NCI-H345 treated with DMSO at 0.1 percent for 48 hours (cell line): ENCODE measurements at regions not wholly inside any gene's neighbourhood (a gene's known extent, or its start where the extent isn't known, plus 50 kb on each side); places are given as distances from the start of the nearest gene placed in this dataset.
"Not testable (repeated sequence)": the region's sequence is repeated elsewhere in the genome, so short reads cannot be mapped to it uniquely, and the experiment has no call there.

Source experiments
- DNase-seq: peaks from one replicate; lab custom pipeline; 2025; ENCODE audit not compliant: unreplicated experiment; lab: John Stamatoyannopoulos, UW

DNA sequence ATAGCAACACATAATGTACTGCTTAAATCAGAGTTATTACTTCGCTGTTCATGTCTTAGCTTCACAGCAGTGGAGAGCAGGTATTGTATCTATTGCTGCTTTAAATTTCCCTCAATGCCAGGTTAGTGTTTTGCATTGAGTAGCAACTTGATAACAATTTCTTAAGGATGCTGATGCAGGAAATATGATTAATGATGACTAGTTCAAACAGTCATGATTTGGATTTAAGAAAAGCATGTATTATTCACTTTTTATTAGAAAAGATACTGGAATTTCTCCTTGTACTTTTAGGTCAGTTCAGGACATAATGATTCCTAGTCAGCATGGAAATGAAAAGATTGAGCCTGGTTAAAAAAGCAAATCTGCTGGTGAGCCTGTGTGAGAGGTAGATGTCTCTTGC lies 67.2 kb upstream of the ARHGAP29 start:
- no peak for DNase-seq

DNA sequence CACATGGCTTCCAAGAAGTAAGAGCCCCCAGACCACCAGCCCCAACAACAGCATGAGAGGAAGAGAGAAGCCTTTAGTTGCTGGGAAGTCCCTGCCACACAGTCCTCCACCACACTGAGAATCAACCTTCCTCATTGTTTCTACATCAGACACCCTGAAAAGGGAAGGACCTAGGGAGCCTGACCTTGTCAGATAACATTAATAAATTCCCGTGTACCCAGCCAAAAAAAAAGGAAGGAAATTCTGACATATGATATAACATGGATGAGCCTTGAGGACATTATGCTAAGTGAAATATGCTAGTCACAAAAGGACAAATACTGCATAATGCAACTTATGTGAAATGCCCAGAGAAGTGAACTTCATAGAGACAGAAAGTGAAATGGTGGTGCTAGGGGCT lies 65.6 kb upstream of the ARHGAP29 start:
- no peak for DNase-seq

DNA sequence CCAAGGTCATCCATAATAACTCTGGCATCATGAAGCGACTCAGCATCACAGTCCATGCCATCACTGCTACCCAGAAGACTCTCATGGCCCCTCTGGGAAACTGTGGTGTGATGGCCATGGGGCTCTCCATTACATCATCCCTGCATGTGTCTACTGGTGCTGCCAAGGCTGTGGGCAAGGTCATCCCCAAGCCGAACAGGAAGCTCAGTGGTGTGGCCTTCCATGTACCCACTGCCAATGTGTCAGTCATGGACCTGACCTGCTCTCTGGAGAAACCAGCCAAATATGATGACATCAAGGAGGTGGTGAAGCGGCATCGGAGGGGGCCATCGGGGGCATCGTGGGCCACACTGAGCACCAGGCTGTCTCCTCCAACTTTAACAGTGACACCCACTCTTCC lies 65.1 kb upstream of the ARHGAP29 start:
- DNase-seq = no peak

DNA sequence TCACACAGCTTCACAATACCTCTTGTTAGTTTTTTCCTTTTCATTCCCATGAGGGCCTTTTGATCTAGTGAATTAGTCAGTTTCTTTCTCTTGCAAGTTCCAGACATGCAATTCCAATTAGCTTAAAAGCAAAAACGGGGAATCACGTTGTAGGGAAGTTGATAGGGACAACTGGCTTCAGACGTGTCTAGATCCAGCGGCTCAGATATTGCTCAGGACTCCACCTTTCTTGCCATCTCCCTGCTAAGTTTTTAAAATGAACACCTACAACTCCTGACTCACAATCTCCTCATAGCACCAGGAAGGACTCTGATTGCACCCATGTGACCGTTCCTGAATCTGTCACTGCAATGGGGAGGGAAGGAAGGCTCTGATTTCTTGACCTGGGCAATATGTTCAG lies 63.8 kb upstream of the ARHGAP29 start:
- no peak for DNase-seq

DNA sequence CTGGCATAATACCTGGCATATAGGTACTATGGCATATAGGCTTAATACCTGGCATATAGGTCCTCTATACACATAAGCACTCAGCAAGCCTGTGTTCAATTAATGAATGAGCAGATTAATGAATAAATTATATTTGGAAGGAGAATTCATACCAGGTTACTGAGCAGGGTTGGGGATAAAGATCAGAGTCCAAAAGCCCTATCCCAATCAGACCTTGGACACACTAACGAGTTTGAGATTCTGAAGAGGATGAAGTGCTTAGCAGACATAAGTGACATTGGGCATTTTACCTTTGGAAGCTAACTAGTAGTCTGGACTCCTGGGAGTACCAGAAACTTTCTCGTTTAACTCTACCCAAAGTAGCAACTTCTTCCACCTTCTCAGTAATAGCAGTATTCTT lies 63.3 kb upstream of the ARHGAP29 start:
- DNase-seq = no peak

DNA sequence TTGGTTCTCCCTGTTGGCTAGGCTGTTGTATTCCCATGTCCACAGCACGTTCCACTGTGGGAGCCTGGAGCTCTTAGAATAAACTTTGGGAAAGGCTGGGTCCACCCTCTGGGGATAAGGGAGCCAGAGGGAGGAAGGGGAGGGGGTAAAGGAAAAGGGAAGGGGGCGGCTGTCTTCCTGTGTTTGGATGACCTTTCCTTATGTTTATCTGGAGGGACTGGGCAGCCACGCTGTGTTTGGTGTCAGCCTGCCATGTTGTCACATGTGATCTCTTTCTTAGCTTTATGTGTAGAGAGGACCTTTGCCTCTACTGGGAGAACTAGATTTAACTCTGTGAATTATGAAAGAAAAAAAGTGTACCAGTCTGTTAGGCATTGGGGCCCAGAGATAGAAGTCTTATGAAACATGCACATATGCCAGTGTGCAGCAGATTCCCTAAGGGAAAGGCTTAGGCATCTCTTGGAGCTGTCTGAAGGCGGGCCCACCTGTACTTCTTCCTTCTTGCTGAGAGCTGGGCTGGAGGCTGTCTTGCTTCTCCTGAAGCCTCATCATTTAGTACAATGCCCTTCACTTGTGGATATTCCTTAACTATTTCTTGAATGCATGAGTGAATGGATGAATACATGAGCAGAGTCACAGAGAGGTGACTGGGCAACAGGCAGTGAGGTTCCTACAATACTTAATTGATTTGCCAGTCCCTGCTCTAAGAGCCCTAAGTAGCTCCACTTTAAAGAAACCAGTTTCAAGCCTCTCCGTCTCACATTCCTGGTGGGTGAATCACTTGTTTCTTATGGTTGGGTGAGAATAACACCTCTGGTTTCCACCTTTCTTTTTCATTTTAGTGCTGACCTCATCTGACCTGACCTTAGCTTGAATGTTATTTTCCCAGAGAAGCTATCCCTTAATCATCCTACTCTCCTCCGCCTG lies 62.5 kb upstream of the ARHGAP29 start:
- DNase-seq = no peak

DNA sequence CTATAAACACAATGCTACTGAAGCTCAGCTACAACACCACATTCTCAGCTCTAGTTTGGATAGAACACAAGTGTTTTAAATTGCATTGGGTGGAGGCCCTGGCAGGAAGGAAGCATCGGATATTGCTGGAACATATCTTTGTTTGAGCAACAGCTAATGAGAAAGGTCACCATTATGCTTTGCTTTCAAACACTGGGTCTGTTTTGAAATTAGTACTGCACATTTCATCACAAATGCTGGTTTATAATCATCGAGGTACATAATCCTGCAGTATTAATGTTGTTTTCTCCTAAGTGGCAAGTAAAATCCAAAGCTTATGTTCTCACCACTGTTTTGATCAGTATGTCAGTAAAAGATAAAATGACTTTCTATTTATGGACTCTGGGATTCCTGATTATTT lies 61.5 kb upstream of the ARHGAP29 start:
- no peak for DNase-seq

DNA sequence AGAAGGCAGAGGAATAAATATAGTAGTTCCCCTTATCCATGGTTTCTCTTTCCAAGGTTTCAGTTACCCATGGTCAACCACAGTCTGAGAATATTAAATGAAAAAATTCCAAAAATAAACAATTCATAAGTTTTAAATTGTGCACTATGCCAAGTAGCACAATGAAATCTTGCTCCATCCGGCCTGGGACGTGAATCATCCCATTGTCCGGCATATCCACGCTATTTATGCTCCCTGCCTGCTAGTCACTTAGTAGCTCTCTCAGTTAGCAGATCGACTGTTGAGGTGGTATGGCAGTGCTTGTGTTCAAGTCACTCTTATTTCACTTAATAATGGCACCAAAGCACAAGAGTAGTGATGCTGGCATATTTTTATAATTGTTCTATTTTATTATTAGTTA lies 58.6 kb upstream of the ARHGAP29 start:
- no peak for DNase-seq

DNA sequence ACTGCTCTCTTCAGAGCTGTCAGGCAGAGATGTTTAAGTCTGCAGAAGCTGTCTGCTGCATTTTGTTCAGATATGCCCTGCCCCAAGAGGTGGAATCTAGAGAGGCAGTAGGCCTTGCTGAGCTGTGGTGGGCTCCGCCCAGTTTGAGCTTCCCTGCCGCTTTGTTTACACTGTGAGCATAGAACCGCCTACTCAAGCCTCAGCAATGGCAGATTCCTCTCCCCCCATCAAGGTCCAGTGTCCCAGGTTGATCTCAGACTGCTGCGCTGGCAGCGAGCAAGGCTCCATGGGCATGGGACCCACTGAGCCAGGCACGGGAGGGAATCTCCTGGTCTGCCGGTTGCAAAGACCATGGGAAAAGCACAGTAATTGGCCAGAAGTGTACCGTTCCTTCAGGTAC lies 55.6 kb upstream of the ARHGAP29 start:
- DNase-seq = not testable (repeated sequence)

DNA sequence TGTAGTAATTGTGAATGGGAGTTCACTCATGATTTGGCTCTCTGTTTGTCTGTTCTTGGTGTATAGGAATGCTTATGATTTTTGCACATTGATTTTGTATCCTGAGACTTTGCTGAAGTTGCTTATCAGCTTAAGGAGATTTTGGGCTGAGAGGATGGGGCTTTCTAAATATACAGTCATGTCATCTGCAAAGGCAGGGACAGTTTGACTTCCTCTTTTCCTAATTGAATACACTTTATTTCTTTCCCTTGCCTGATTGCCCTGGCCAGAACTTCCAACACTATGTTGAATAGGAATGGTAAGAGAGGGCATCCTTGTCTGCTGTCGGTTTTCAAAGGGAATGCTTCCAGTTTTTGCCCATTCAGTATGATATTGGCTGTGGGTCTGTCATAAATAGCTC lies 51.9 kb upstream of the ARHGAP29 start:
- DNase-seq = not testable (repeated sequence)
